Gastrocnemius medialis (tissue), 4 donors: ENCODE measurements at regions not wholly inside any gene's neighbourhood (a gene's known extent, or its start where the extent isn't known, plus 50 kb on each side); places are given as distances from the start of the nearest gene placed in this dataset.

ENCODE experiments used
- ATAC-seq, 2 donors: fragments of 150-250 bp; one replicate each; pipeline ENCODE4 v1.9.1; 2016
- DNase-seq, 2 donors: peaks; one replicate each; pipeline ENCODE4 v3.0.0-alpha.2; 2019
- H3K27ac ChIP-seq, 4 donors: fragments of 200-600 bp; sonication (generic); 1 replicate in 1 of 4; 2 replicates in 3 of 4; pipeline ENCODE4 v1.5.1; 2016 to 2018; ENCODE audit warnings: mild to moderate bottlenecking in 2 of 4, moderate library complexity in 1 of 4
- H3K27me3 ChIP-seq, 3 donors: fragments of 200-600 bp; sonication (generic) in 2 of 3; 1 replicate in 1 of 3; 2 replicates in 2 of 3; pipeline versions ENCODE4 v1.5.1 to v1.6.0; 2016 to 2019; ENCODE audit warnings: mild to moderate bottlenecking in 1 of 3, moderate library complexity in 1 of 3
- H3K36me3 ChIP-seq, 2 donors: fragments of 200-600 bp; sonication (generic) in 1 of 2; one replicate each; pipeline ENCODE4 v1.5.1; 2017 to 2018
- H3K4me1 ChIP-seq, 2 donors: fragments of 200-600 bp; sonication (generic) in 1 of 2; one replicate each; pipeline ENCODE4 v1.5.1; 2016 to 2017; ENCODE audit warnings: mild to moderate bottlenecking in 2 of 2
- H3K4me3 ChIP-seq, 4 donors: fragments of 200-600 bp; sonication (generic) in 3 of 4; 1 replicate in 1 of 4; 2 replicates in 3 of 4; pipeline ENCODE4 v1.5.1; 2016 to 2019; ENCODE audit warnings: mild to moderate bottlenecking in 2 of 4
- H3K9me3 ChIP-seq, 3 donors: fragments of 200-600 bp; sonication (generic) in 2 of 3; 1 replicate in 1 of 3; 2 replicates in 2 of 3; pipeline ENCODE4 v1.5.1; 2016 to 2019
- CTCF ChIP-seq, 5 experiments: fragments of 450-650 bp in 3 of 5; fragments of 200-600 bp in 2 of 5; sonication (generic) in 2 of 5; IDR thresholded peaks in 4 of 5; conservative IDR thresholded peaks in 1 of 5; 1 replicate in 4 of 5; 2 replicates in 1 of 5; pipeline ENCODE4 v1.5.1; 2016 to 2019; ENCODE audit warnings: antibody characterized with exemption in 5 of 5, mild to moderate bottlenecking in 3 of 5, moderate library complexity in 3 of 5
- POLR2A ChIP-seq, 2 donors: fragments of 450-650 bp; IDR thresholded peaks; one replicate each; pipeline ENCODE4 v1.6.1; 2017; ENCODE audit warnings: antibody characterized with exemption in 2 of 2, mild to moderate bottlenecking in 2 of 2, moderate library complexity in 2 of 2
- in situ Hi-C, 4 donors: fragments of 200-750 bp; cut with MboI; loops; one replicate each; pipeline versions ENCODE4 v1.15.0 to v1.8.0; 2017; ENCODE audit warnings: low sequenced_read_pairs in 4 of 4
- intact Hi-C: fragments of 100-400 bp; cut with DNase I; formaldehyde crosslinking; loops from one replicate; pipeline ENCODE4 v1.15.1; 2023; ENCODE audit warnings: low total_unique reads

GRCh38 chr10:9016930-9017329 lies 962.4 kb downstream of the GATA3 start:
- Histone ChIP-seq H3K4me1 (no peaks in the 10 kb centered on the region), H3K27me3 (no peaks in the 10 kb centered on the region), H3K9me3 (no peaks in the 10 kb centered on the region), H3K36me3 (no peaks in the 10 kb centered on the region), H3K4me3 (no peak overlapping the region), H3K27ac (no peak overlapping the region)
- intact Hi-C loops (no loop called here), in situ Hi-C loops (no loop called here)
- no peak for DNase-seq
- no peak for TF ChIP-seq CTCF (IDR thresholded peaks at IDR 0.05 in 4 of 5, conservative IDR thresholded peaks at IDR 0.05 in 1 of 5)
- TF ChIP-seq POLR2A (IDR thresholded peaks at IDR 0.05), result no peak
- no peak for ATAC-seq

- H3K4me1 ChIP-seq, result no peaks in the 10 kb centered on the region
- H3K36me3 ChIP-seq, result no peaks in the 10 kb centered on the region
- DNase-seq (no peak), ATAC-seq (no peak)
- in situ Hi-C loops, result no loop called here
- H3K27me3 ChIP-seq, result no peaks in the 10 kb centered on the region
- H3K27ac ChIP-seq, result no peak overlapping the region
- H3K9me3 ChIP-seq, result no peaks in the 10 kb centered on the region
- TF ChIP-seq CTCF (IDR thresholded peaks at IDR 0.05 in 4 of 5, conservative IDR thresholded peaks at IDR 0.05 in 1 of 5) (no peak), POLR2A (IDR thresholded peaks at IDR 0.05) (no peak)
- no peak overlapping the region for H3K4me3 ChIP-seq
- intact Hi-C loops, result no loop called here
These were observed 964.0 kb downstream of the GATA3 start for GRCh38 chr10:9018195-9019173.

- no peaks in the 10 kb centered on the region for H3K36me3 ChIP-seq
- H3K4me1 ChIP-seq, result no peaks in the 10 kb centered on the region
- in situ Hi-C loops (no loop called here), intact Hi-C loops (no loop called here)
- H3K9me3 ChIP-seq, result no peaks in the 10 kb centered on the region
- TF ChIP-seq POLR2A (IDR thresholded peaks at IDR 0.05) (no peak), CTCF (IDR thresholded peaks at IDR 0.05 in 4 of 5, conservative IDR thresholded peaks at IDR 0.05 in 1 of 5) (no peak)
- ATAC-seq, result no peak
- DNase-seq, result no peak
- no peak overlapping the region for H3K27ac ChIP-seq
- H3K4me3 ChIP-seq, result no peak overlapping the region
- H3K27me3 ChIP-seq, result no peaks in the 10 kb centered on the region
These were observed 968.7 kb downstream of the GATA3 start for GRCh38 chr10:9023206-9023605.

GRCh38 chr10:9024210-9024609 lies 969.7 kb downstream of the GATA3 start:
- Histone ChIP-seq H3K4me3 (no peak overlapping the region), H3K9me3 (no peaks in the 10 kb centered on the region), H3K27ac (no peak overlapping the region), H3K27me3 (no peaks in the 10 kb centered on the region), H3K36me3 (no peaks in the 10 kb centered on the region), H3K4me1 (no peaks in the 10 kb centered on the region)
- ATAC-seq (no peak), DNase-seq (no peak)
- TF ChIP-seq CTCF (IDR thresholded peaks at IDR 0.05 in 4 of 5, conservative IDR thresholded peaks at IDR 0.05 in 1 of 5) (no peak), POLR2A (IDR thresholded peaks at IDR 0.05) (no peak)
- intact Hi-C loops (no loop called here), in situ Hi-C loops (no loop called here)
